OCI-LY7 (cell line): ENCODE measurements at regions not wholly inside any gene's neighbourhood (a gene's known extent, or its start where the extent isn't known, plus 50 kb on each side); places are given as distances from the start of the nearest gene placed in this dataset.

Experiments used
- CTCF ChIP-seq: fragments of 200-600 bp; sonication (generic); conservative IDR thresholded peaks from 2 replicates; pipeline ENCODE4 v1.5.1; 2014; ENCODE audit warnings: mild to moderate bottlenecking, antibody characterized with exemption, low read length, moderate library complexity, mixed read lengths
- EZH2phosphoT487 ChIP-seq: fragments of 200-600 bp; sonication (generic); IDR thresholded peaks from 2 replicates; pipeline ENCODE4 v1.6.1; 2018; ENCODE audit warnings: low read depth, borderline replicate concordance, mild to moderate bottlenecking, mixed run types, antibody characterized with exemption, low read length, moderate library complexity, mixed read lengths

DNA sequence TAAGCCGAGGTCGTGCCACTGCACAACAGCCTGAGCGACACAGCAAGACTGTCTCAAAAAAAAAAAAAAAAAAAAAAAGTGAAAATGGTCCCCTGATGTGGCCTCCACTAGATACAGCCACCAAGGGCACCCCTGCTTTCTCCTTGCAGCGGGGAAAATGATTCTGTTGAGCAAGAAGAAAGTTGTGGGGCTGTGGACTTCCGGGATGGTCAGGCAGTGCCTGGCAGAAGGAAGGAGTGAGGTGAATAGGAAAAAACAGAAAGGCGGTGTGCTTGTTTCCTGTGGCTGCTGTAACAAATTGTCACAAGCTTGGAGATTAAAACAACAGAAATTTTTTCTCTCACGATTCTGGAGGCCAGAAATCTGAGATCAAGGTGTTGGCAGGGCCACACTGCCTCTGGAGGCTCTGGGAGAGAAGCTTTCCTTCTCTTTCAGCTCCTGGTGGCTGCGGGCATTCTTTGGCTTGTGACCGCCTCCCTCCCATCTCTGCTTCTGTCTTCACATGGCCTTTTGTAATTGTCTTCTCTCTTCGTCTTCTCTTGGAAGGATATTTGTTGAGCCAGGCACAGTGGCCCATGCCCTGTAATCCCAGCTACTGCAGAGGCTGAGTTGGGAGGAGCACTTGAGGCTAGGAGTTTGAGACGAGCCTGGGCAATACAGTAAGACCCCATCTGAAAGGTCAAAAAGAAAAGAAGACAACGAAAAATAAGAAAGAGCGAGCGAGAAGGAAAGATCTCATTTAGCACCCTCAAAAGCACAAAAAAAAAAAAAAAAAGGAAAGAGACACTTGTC lies 116.6 kb upstream of the MED13L start:
- TF ChIP-seq CTCF (no peak), EZH2phosphoT487 (no peak)
